HEK293 (cell line): ENCODE measurements at regions not wholly inside any gene's neighbourhood (a gene's known extent, or its start where the extent isn't known, plus 50 kb on each side); places are given as distances from the start of the nearest gene placed in this dataset.

Experiments
- CTCF ChIA-PET: fragments of 350-600 bp; formaldehyde crosslinking; extraction: SDS; loops from one replicate; lab custom pipeline; 2021; ENCODE audit warnings: antibody characterized with exemption; lab: Yijun Ruan, JAX
- POLR2A ChIA-PET: fragments of 300-600 bp; formaldehyde crosslinking; extraction: SDS; loops from one replicate; lab custom pipeline; 2020; ENCODE audit warnings: antibody characterized with exemption, inconsistent platforms; lab: Yijun Ruan, JAX
- H3K27ac ChIP-seq: fragments of 200-500 bp; sonication (Bioruptor generic); 2 replicates; pipeline ENCODE4 v1.5.1; 2014; ENCODE audit warnings: low read depth, low read length, control low read depth, inconsistent platforms; ENCODE audit errors: extremely low read depth
- H3K36me3 ChIP-seq, 2 experiments: fragments of 200-500 bp in 1 of 2; sonication (Bioruptor generic) in 1 of 2; 1 replicate in 1 of 2; 2 replicates in 1 of 2; pipeline ENCODE4 v1.5.1; 2014 to 2017; ENCODE audit warnings: inconsistent platforms in 2 of 2, low read length in 2 of 2; ENCODE audit not compliant: control insufficient read depth in 2 of 2, insufficient read depth in 1 of 2
- H3K4me1 ChIP-seq: fragments of 200-500 bp; sonication (Bioruptor generic); 2 replicates; pipeline ENCODE4 v1.5.1; 2014; ENCODE audit warnings: mild to moderate bottlenecking, low read length, inconsistent platforms; ENCODE audit not compliant: control insufficient read depth, insufficient read depth
- H3K4me3 ChIP-seq: 2 replicates; pipeline ENCODE4 v1.5.1; 2011; ENCODE audit warnings: low read depth, mild to moderate bottlenecking, control low read depth, low read length, moderate library complexity
- H3K9me3 ChIP-seq: fragments of 200-500 bp; sonication (Bioruptor generic); 2 replicates; pipeline ENCODE4 v1.5.1; 2014; ENCODE audit warnings: low read depth, low read length, inconsistent platforms; ENCODE audit not compliant: control insufficient read depth, insufficient read depth
- SP7 ChIP-seq: fragments of 450-650 bp; formaldehyde crosslinking; IDR thresholded peaks from 2 replicates; pipeline ENCODE4 v1.5.1; 2016; ENCODE audit warnings: missing biosample characterization, missing genetic modification characterization
- TCF7L2 ChIP-seq: IDR thresholded peaks from 2 replicates; pipeline ENCODE4 v1.6.1; 2011; ENCODE audit warnings: low read depth, mild to moderate bottlenecking, inconsistent platforms, low read length, moderate library complexity, borderline replicate concordance
- ZNF174 ChIP-seq: fragments of 450-650 bp; formaldehyde crosslinking; IDR thresholded peaks from 2 replicates; pipeline ENCODE4 v1.5.0; 2017; ENCODE audit warnings: missing biosample characterization, mild to moderate bottlenecking, missing genetic modification characterization
- ZNF239 ChIP-seq: fragments of 450-650 bp; formaldehyde crosslinking; IDR thresholded peaks from 2 replicates; pipeline ENCODE4 v1.5.1; 2016; ENCODE audit warnings: missing biosample characterization, missing genetic modification characterization
- ZNF280C ChIP-seq: fragments of 450-650 bp; formaldehyde crosslinking; IDR thresholded peaks from 2 replicates; pipeline ENCODE4 v1.5.1; 2016; ENCODE audit warnings: missing biosample characterization, missing genetic modification characterization
- ZNF366 ChIP-seq: fragments of 450-650 bp; formaldehyde crosslinking; conservative IDR thresholded peaks from 2 replicates; pipeline ENCODE4 v1.5.1; 2016; ENCODE audit warnings: missing biosample characterization, missing genetic modification characterization
- ZNF394 ChIP-seq: fragments of 450-650 bp; formaldehyde crosslinking; IDR thresholded peaks from 2 replicates; pipeline ENCODE4 v1.5.1; 2016; ENCODE audit warnings: missing biosample characterization, missing genetic modification characterization, mild to moderate bottlenecking, moderate library complexity, borderline replicate concordance
- ZNF404 ChIP-seq: fragments of 450-650 bp; formaldehyde crosslinking; IDR thresholded peaks from 2 replicates; pipeline ENCODE4 v1.5.1; 2017; ENCODE audit warnings: missing biosample characterization, missing genetic modification characterization
- ZNF423 ChIP-seq: fragments of 450-650 bp; formaldehyde crosslinking; IDR thresholded peaks from 2 replicates; pipeline ENCODE4 v1.5.1; 2016; ENCODE audit warnings: missing biosample characterization, missing genetic modification characterization
- ZNF433 ChIP-seq: fragments of 450-650 bp; formaldehyde crosslinking; IDR thresholded peaks from 2 replicates; pipeline ENCODE4 v1.5.1; 2016; ENCODE audit warnings: missing biosample characterization, missing genetic modification characterization, low read depth
- ZNF555 ChIP-seq: fragments of 450-650 bp; formaldehyde crosslinking; conservative IDR thresholded peaks from 2 replicates; pipeline ENCODE4 v1.5.1; 2017; ENCODE audit warnings: missing biosample characterization, mild to moderate bottlenecking, missing genetic modification characterization, inconsistent platforms
- ZNF624 ChIP-seq: fragments of 450-650 bp; formaldehyde crosslinking; IDR thresholded peaks from 2 replicates; pipeline ENCODE4 v1.5.1; 2017; ENCODE audit warnings: missing biosample characterization, missing genetic modification characterization
- ZNF654 ChIP-seq: fragments of 450-650 bp; formaldehyde crosslinking; IDR thresholded peaks from 2 replicates; pipeline ENCODE4 v1.5.1; 2016; ENCODE audit warnings: low read depth, missing biosample characterization, missing genetic modification characterization
- ZNF704 ChIP-seq: fragments of 450-650 bp; formaldehyde crosslinking; IDR thresholded peaks from 2 replicates; pipeline ENCODE4 v1.5.1; 2016; ENCODE audit warnings: missing biosample characterization, missing genetic modification characterization
- ZNF707 ChIP-seq: fragments of 450-650 bp; formaldehyde crosslinking; IDR thresholded peaks from 2 replicates; pipeline ENCODE4 v1.5.1; 2016; ENCODE audit warnings: missing biosample characterization, missing genetic modification characterization
- ZNF747 ChIP-seq: fragments of 450-650 bp; formaldehyde crosslinking; IDR thresholded peaks from 2 replicates; pipeline ENCODE4 v1.5.1; 2016; ENCODE audit warnings: missing biosample characterization, missing genetic modification characterization
- ZNF768 ChIP-seq: fragments of 450-650 bp; formaldehyde crosslinking; IDR thresholded peaks from 2 replicates; pipeline ENCODE4 v1.5.1; 2018; ENCODE audit warnings: missing biosample characterization, mild to moderate bottlenecking, missing genetic modification characterization
- TF ChIP-seq, protein P1 (sequence below): fragments of 450-650 bp; formaldehyde crosslinking; IDR thresholded peaks from 2 replicates; pipeline ENCODE4 v1.5.1; 2016; ENCODE audit warnings: missing biosample characterization, missing genetic modification characterization, borderline replicate concordance
- TF ChIP-seq, protein P2 (sequence below): fragments of 450-650 bp; formaldehyde crosslinking; IDR thresholded peaks from 2 replicates; pipeline ENCODE4 v1.5.1; 2016; ENCODE audit warnings: missing biosample characterization, missing genetic modification characterization

- H3K9me3 ChIP-seq: no peaks in the 10 kb centered on the region
- ChIA-PET CTCF (no interaction called here), POLR2A (no interaction called here)
- H3K4me3 ChIP-seq: no peak overlapping the region
- TF ChIP-seq ZNF624: no peak
- TF ChIP-seq ZNF654: no peak
- TF ChIP-seq, protein P1, sequence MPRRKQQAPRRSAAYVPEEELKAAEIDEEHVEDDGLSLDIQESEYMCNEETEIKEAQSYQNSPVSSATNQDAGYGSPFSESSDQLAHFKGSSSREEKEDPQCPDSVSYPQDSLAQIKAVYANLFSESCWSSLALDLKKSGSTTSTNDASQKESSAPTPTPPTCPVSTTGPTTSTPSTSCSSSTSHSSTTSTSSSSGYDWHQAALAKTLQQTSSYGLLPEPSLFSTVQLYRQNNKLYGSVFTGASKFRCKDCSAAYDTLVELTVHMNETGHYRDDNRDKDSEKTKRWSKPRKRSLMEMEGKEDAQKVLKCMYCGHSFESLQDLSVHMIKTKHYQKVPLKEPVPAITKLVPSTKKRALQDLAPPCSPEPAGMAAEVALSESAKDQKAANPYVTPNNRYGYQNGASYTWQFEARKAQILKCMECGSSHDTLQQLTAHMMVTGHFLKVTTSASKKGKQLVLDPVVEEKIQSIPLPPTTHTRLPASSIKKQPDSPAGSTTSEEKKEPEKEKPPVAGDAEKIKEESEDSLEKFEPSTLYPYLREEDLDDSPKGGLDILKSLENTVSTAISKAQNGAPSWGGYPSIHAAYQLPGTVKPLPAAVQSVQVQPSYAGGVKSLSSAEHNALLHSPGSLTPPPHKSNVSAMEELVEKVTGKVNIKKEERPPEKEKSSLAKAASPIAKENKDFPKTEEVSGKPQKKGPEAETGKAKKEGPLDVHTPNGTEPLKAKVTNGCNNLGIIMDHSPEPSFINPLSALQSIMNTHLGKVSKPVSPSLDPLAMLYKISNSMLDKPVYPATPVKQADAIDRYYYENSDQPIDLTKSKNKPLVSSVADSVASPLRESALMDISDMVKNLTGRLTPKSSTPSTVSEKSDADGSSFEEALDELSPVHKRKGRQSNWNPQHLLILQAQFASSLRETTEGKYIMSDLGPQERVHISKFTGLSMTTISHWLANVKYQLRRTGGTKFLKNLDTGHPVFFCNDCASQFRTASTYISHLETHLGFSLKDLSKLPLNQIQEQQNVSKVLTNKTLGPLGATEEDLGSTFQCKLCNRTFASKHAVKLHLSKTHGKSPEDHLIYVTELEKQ (tag by site-specific recombination): no peak
- TF ChIP-seq TCF7L2: no peak
- TF ChIP-seq, protein P2, sequence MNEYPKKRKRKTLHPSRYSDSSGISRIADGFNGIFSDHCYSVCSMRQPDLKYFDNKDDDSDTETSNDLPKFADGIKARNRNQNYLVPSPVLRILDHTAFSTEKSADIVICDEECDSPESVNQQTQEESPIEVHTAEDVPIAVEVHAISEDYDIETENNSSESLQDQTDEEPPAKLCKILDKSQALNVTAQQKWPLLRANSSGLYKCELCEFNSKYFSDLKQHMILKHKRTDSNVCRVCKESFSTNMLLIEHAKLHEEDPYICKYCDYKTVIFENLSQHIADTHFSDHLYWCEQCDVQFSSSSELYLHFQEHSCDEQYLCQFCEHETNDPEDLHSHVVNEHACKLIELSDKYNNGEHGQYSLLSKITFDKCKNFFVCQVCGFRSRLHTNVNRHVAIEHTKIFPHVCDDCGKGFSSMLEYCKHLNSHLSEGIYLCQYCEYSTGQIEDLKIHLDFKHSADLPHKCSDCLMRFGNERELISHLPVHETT: no peak
- no peak for TF ChIP-seq ZNF707
- no peak for TF ChIP-seq ZNF394 (tag by site-specific recombination)
- TF ChIP-seq ZNF423: no peak
- no peak for TF ChIP-seq ZNF555
- TF ChIP-seq ZNF280C: no peak
- no peak for TF ChIP-seq ZNF404
- TF ChIP-seq ZNF433 (tag by site-specific recombination): no peak
- no peak for TF ChIP-seq ZNF174
- TF ChIP-seq ZNF747 (tag by site-specific recombination): no peak
- TF ChIP-seq ZNF704 (tag by site-specific recombination): no peak
- TF ChIP-seq ZNF366 (tag by site-specific recombination): no peak
- no peak for TF ChIP-seq ZNF768 (tag by site-specific recombination)
- TF ChIP-seq SP7: no peak
- no peak for TF ChIP-seq ZNF239
- no peaks in the 10 kb centered on the region for H3K36me3 ChIP-seq
- no peak overlapping the region for H3K27ac ChIP-seq
- no peaks in the 10 kb centered on the region for H3K4me1 ChIP-seq
Observed at GRCh38 chr6:165205632-165206031, 103.8 kb downstream of the C6orf118 start.
